HFFc6 (cell line): ENCODE measurements at regions not wholly inside any gene's neighbourhood (a gene's known extent, or its start where the extent isn't known, plus 50 kb on each side); places are given as distances from the start of the nearest gene placed in this dataset.

ENCODE experiments used
- DNase-seq: peaks from one replicate; pipeline ENCODE4 v3.0.0-alpha.2; 2018
- H3K27ac Mint-ChIP-seq: 2 replicates; pipeline ENCODE4 v1.8.0; 2020; ENCODE audit warnings: mild to moderate bottlenecking, mixed read lengths
- H3K27me3 Mint-ChIP-seq: 2 replicates; pipeline ENCODE4 v1.8.0; 2021; ENCODE audit warnings: mild to moderate bottlenecking, moderate library complexity, mixed read lengths; ENCODE audit not compliant: insufficient read depth
- H3K36me3 Mint-ChIP-seq: 2 replicates; pipeline ENCODE4 v1.8.0; 2021; ENCODE audit warnings: low read depth, mixed read lengths
- H3K4me1 Mint-ChIP-seq: 2 replicates; pipeline ENCODE4 v1.8.0; 2020; ENCODE audit warnings: low read depth, mixed read lengths
- H3K4me3 Mint-ChIP-seq: 2 replicates; pipeline ENCODE4 v1.8.0; 2020; ENCODE audit warnings: mild to moderate bottlenecking, moderate library complexity, mixed read lengths
- H3K9me3 Mint-ChIP-seq: 2 replicates; pipeline ENCODE4 v1.8.0; 2020; ENCODE audit warnings: mild to moderate bottlenecking, mixed read lengths
- TF ChIP-seq, protein P1 (sequence below): fragments of 200-600 bp; sonication (generic); IDR thresholded peaks from 2 replicates; pipeline ENCODE4 v1.5.0; 2021; ENCODE audit warnings: antibody characterized with exemption, mild to moderate bottlenecking

GRCh38 chr4:152225680-152226079 lies 310.2 kb downstream of the FBXW7 start:
- Mint-ChIP-seq H3K4me1 (peaks cover 1% of the 10 kb centered on the region; the same call in 1 of the 2 replicates), H3K27ac (no peak overlapping the region), H3K36me3 (peaks cover 9% of the 10 kb centered on the region), H3K27me3 (peaks cover 12% of the 10 kb centered on the region), H3K4me3 (no peak overlapping the region), H3K9me3 (no peaks in the 10 kb centered on the region)
- no peak for DNase-seq
- TF ChIP-seq, protein P1, sequence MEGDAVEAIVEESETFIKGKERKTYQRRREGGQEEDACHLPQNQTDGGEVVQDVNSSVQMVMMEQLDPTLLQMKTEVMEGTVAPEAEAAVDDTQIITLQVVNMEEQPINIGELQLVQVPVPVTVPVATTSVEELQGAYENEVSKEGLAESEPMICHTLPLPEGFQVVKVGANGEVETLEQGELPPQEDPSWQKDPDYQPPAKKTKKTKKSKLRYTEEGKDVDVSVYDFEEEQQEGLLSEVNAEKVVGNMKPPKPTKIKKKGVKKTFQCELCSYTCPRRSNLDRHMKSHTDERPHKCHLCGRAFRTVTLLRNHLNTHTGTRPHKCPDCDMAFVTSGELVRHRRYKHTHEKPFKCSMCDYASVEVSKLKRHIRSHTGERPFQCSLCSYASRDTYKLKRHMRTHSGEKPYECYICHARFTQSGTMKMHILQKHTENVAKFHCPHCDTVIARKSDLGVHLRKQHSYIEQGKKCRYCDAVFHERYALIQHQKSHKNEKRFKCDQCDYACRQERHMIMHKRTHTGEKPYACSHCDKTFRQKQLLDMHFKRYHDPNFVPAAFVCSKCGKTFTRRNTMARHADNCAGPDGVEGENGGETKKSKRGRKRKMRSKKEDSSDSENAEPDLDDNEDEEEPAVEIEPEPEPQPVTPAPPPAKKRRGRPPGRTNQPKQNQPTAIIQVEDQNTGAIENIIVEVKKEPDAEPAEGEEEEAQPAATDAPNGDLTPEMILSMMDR = no peak

GRCh38 chr4:152224721-152225420 lies 311.0 kb downstream of the FBXW7 start:
- no peak for DNase-seq
- TF ChIP-seq, protein P1 = no peak
- Mint-ChIP-seq H3K9me3 (no peaks in the 10 kb centered on the region), H3K4me3 (no peak overlapping the region), H3K36me3 (peaks cover 13% of the 10 kb centered on the region), H3K4me1 (peaks cover 9% of the 10 kb centered on the region), H3K27ac (no peak overlapping the region), H3K27me3 (peaks cover 10% of the 10 kb centered on the region)

DNA sequence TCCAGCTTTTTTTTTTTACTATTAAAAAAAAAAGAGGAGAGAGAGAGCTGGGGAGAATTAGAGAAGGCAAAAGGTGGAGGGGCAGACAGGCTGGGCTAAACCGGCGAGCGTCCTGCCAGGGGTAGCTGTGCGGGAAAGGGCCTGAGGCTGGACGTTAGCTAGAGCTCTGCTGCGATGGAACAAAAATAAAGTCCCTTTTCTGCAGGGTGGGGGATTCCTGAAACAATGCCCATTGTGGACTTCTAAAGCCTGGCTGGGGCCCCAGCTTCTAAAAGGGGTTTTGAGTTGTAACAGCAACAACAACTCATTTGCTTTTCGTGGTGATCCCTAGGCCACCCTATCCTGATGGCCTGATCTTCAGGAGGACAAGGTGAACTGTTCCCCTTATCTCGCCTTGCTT lies 311.7 kb downstream of the FBXW7 start:
- Mint-ChIP-seq H3K4me3 (no peak overlapping the region), H3K36me3 (peaks cover 13% of the 10 kb centered on the region), H3K4me1 (peaks cover 10% of the 10 kb centered on the region), H3K9me3 (no peaks in the 10 kb centered on the region), H3K27ac (no peak overlapping the region), H3K27me3 (peaks cover 8% of the 10 kb centered on the region)
- no peak for DNase-seq
- TF ChIP-seq, protein P1 = no peak

DNA sequence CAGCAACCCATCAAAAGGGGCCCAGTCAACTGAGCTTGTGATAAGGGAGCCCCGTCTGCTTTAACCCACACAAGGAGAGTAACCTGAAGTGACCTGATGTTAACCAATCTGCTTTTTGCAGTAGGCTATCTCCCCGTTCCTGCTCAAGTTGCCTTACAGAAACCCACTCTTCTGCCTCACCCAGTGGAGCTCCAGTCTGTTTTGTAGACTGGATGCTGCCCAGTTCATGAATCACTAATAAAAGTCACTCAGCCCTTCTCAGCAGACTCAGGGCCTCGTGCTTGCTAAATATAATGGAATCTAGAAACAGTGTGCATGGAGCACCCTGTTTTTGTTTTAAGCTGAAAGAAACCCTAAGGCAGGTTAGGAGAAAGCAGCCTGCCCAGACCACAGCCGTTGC lies 312.3 kb downstream of the FBXW7 start:
- TF ChIP-seq, protein P1 = no peak
- DNase-seq = no peak

DNA sequence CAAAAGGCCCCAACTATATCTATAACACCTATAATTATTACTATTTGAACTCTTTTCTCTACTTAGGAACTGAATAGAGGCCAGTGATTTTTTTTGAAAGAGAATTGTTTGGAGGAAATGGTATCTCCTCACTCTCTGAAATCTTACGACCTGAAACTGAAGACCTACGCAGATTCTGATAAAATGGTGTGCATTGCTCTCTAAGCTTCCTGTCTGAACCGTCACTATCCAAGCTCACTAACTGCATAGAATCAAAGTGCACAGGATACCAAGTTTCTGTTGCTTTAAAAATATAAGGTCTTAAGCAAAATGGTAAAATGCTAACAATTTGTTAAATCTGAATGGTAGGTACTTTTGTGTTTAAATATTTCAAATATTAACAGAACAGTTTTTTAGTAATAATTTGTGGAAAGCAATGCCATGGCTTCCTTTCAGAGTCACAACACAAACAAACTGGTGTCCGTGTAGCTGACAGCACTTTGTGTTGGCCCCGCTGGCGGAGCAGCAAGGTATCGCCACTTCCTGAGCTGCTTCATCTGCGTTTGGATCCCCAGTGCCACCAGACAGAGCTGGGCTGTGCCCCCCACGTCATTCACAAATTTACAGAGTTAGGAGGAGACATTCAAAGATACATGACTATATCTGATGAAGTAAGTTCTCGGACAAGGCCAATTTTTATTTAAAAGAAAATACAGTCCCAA lies 313.9 kb downstream of the FBXW7 start:
- Mint-ChIP-seq H3K4me1 (peaks cover 10% of the 10 kb centered on the region), H3K9me3 (no peaks in the 10 kb centered on the region), H3K36me3 (peaks cover 13% of the 10 kb centered on the region), H3K27ac (no peak overlapping the region), H3K4me3 (no peak overlapping the region), H3K27me3 (peaks cover 2% of the 10 kb centered on the region; the same call in 1 of the 2 replicates)
- TF ChIP-seq, protein P1 = no peak
- DNase-seq = no peak

More for the DNA sequence above, 312.3 kb downstream of the FBXW7 start:
- Mint-ChIP-seq H3K4me1 (peaks cover 10% of the 10 kb centered on the region), H3K27ac (no peak overlapping the region), H3K9me3 (no peaks in the 10 kb centered on the region), H3K36me3 (peaks cover 13% of the 10 kb centered on the region), H3K4me3 (no peak overlapping the region), H3K27me3 (peaks cover 6% of the 10 kb centered on the region; the same call in 1 of the 2 replicates)
